ENCODE measurements at regions not wholly inside any gene's neighbourhood (a gene's known extent, or its start where the extent isn't known, plus 50 kb on each side); places are given as distances from the start of the nearest gene placed in this dataset.

DNA sequence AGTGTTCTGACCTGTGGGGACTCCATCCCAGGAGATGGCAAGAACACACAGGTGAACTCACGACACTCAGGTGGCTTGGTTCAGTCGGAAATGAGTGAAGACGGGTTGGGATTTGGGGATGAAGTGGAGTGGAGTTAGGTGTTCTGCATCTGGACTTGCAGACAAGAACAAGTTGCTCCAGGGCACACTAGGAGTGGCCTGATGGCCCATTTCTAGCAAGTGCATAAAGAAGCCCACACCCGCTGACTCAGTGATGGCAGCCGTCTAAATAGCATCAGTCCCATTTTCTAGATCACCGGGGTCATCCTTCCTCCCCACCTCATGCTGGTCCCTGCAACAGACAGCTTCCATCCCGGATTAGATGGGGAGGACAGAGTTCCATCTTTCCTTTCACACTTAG, 278.4 kb downstream of the C1orf94 start:
- H3K27ac Mint-ChIP-seq (ENCODE audit: unreplicated experiment): no peak overlapping the region
- no peaks in the 10 kb centered on the region for H3K9me3 Mint-ChIP-seq (ENCODE audit: unreplicated experiment)
- no peaks in the 10 kb centered on the region for H3K36me3 Mint-ChIP-seq (ENCODE audit: insufficient read depth, unreplicated experiment)
- TF ChIP-seq, protein P1, sequence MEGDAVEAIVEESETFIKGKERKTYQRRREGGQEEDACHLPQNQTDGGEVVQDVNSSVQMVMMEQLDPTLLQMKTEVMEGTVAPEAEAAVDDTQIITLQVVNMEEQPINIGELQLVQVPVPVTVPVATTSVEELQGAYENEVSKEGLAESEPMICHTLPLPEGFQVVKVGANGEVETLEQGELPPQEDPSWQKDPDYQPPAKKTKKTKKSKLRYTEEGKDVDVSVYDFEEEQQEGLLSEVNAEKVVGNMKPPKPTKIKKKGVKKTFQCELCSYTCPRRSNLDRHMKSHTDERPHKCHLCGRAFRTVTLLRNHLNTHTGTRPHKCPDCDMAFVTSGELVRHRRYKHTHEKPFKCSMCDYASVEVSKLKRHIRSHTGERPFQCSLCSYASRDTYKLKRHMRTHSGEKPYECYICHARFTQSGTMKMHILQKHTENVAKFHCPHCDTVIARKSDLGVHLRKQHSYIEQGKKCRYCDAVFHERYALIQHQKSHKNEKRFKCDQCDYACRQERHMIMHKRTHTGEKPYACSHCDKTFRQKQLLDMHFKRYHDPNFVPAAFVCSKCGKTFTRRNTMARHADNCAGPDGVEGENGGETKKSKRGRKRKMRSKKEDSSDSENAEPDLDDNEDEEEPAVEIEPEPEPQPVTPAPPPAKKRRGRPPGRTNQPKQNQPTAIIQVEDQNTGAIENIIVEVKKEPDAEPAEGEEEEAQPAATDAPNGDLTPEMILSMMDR (IDR thresholded peaks at IDR 0.05; ENCODE audit: insufficient read depth in 1 of 2, low read depth in 1 of 2, low read length in 1 of 2, severe bottlenecking in 1 of 2, unreplicated experiment in 1 of 2): no peak
- ChIA-PET CTCF (no interaction called here), POLR2A (no interaction called here)
- H3K27me3 Mint-ChIP-seq (ENCODE audit: insufficient read depth, unreplicated experiment): peaks cover 3% of the 10 kb centered on the region
- H3K4me1 ChIP-seq: no peaks in the 10 kb centered on the region
- no peak overlapping the region for H3K4me3 Mint-ChIP-seq (ENCODE audit: unreplicated experiment)
- intact Hi-C loops (cut with micrococcal nuclease; ENCODE audit: unreplicated experiment): no loop called here
- no peak for DNase-seq
- no peaks in the 10 kb centered on the region for H3K27me3 ChIP-seq (replicated peaks; ENCODE audit: control insufficient read depth, insufficient read depth, low read length)
- H3K4me3 ChIP-seq (ENCODE audit: low read depth, low read length): no peak overlapping the region
- no peaks in the 10 kb centered on the region for H3K36me3 ChIP-seq (ENCODE audit: control insufficient read depth, insufficient read depth, low read length)
- no TSS peak for BruUV-seq (replicated peaks)
- H3K9me3 ChIP-seq: no peaks in the 10 kb centered on the region
- H3K4me1 Mint-ChIP-seq (ENCODE audit: low read depth, unreplicated experiment): no peaks in the 10 kb centered on the region

DNA sequence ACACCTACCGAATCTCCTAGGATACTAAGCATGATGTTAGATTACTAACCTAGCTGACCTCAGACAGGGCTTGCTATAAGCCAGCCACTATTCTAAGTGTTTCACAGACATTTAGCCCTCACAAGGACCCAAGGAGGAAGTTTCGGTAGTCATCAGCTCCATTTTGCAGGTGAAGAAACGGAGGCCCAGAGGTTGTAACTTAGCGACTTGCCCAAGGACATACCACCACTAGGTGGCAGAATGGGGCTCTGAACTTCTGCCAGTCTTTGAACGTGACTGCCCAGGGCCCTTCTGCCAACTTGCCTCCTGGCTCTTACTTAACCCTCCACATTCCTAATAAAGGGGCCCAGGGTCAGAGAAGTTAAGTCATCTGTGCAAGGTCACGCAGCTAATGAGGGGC, 283.5 kb downstream of the C1orf94 start:
- DNase-seq: peak; percentile 26 to 38
- CTCF ChIA-PET: interaction anchor here (0.6 to 0.7 kb wide), 2 partner anchors 29 to 137 kb away, joined by 5 to 6 read pairs; no protein-coding TSS in a partner anchor
- TF ChIP-seq, protein P1 (IDR thresholded peaks at IDR 0.05; ENCODE audit: insufficient read depth in 1 of 2, low read depth in 1 of 2, low read length in 1 of 2, severe bottlenecking in 1 of 2, unreplicated experiment in 1 of 2): peak in 1 of 2 experiments; percentile 15
- no peak overlapping the region for H3K27ac Mint-ChIP-seq (ENCODE audit: unreplicated experiment)
- no peaks in the 10 kb centered on the region for H3K4me1 ChIP-seq
- no TSS peak for BruUV-seq (replicated peaks)
- intact Hi-C loops (cut with micrococcal nuclease; ENCODE audit: unreplicated experiment): loop anchor here (1.0 kb wide), 1 partner anchor 138 kb away; no protein-coding TSS in a partner anchor
- no peaks in the 10 kb centered on the region for H3K36me3 Mint-ChIP-seq (ENCODE audit: insufficient read depth, unreplicated experiment)
- H3K36me3 ChIP-seq (ENCODE audit: control insufficient read depth, insufficient read depth, low read length): no peaks in the 10 kb centered on the region
- POLR2A ChIA-PET: no interaction called here
- no peaks in the 10 kb centered on the region for H3K4me1 Mint-ChIP-seq (ENCODE audit: low read depth, unreplicated experiment)
- no peaks in the 10 kb centered on the region for H3K9me3 Mint-ChIP-seq (ENCODE audit: unreplicated experiment)
- H3K27me3 ChIP-seq (replicated peaks; ENCODE audit: control insufficient read depth, insufficient read depth, low read length): no peaks in the 10 kb centered on the region
- no peak overlapping the region for H3K4me3 ChIP-seq (ENCODE audit: low read depth, low read length)
- H3K4me3 Mint-ChIP-seq (ENCODE audit: unreplicated experiment): no peak overlapping the region
- no peaks in the 10 kb centered on the region for H3K27me3 Mint-ChIP-seq (ENCODE audit: insufficient read depth, unreplicated experiment)
- H3K9me3 ChIP-seq: no peaks in the 10 kb centered on the region

DNA sequence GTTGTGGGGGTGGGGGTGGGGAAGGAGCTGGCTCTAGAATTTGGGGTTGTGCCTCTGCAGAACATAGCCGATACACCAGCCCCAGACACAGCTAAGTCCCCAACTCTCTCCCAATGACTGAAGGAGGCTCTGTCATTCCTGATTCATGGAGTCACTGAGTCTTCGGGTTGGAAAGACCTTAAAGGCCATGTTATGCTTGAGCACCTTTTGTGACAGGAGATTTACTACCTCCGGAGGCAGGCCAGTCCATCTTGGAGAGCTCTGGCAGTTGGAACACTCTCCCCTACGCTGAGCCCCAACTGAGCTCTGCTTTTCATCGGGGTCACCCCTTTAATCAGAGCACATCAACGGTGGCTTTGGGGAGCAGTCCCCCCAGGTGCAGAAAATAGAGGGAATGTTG, 284.4 kb upstream of the GJB5 start:
- TF ChIP-seq, protein P1 (IDR thresholded peaks at IDR 0.05; ENCODE audit: insufficient read depth in 1 of 2, low read depth in 1 of 2, low read length in 1 of 2, severe bottlenecking in 1 of 2, unreplicated experiment in 1 of 2): no peak
- Mint-ChIP-seq H3K4me3 (ENCODE audit: unreplicated experiment) (no peak overlapping the region), H3K27me3 (ENCODE audit: insufficient read depth, unreplicated experiment) (no peaks in the 10 kb centered on the region), H3K27ac (ENCODE audit: unreplicated experiment) (no peak overlapping the region), H3K36me3 (ENCODE audit: insufficient read depth, unreplicated experiment) (no peaks in the 10 kb centered on the region), H3K4me1 (ENCODE audit: low read depth, unreplicated experiment) (no peaks in the 10 kb centered on the region), H3K9me3 (ENCODE audit: unreplicated experiment) (no peaks in the 10 kb centered on the region)
- ChIA-PET POLR2A (no interaction called here), CTCF (interaction anchor here (0.7 kb wide), 1 partner anchor 110 kb away, joined by 3 read pairs; no protein-coding TSS in a partner anchor)
- Histone ChIP-seq H3K4me1 (no peaks in the 10 kb centered on the region), H3K4me3 (ENCODE audit: low read depth, low read length) (no peak overlapping the region), H3K36me3 (ENCODE audit: control insufficient read depth, insufficient read depth, low read length) (no peaks in the 10 kb centered on the region), H3K27me3 (replicated peaks; ENCODE audit: control insufficient read depth, insufficient read depth, low read length) (no peaks in the 10 kb centered on the region), H3K9me3 (no peaks in the 10 kb centered on the region)
- no peak for DNase-seq
- intact Hi-C loops (cut with micrococcal nuclease; ENCODE audit: unreplicated experiment): no loop called here
- no TSS peak for BruUV-seq (replicated peaks)
